BJ (cell line): ENCODE measurements at regions not wholly inside any gene's neighbourhood (a gene's known extent, or its start where the extent isn't known, plus 50 kb on each side); places are given as distances from the start of the nearest gene placed in this dataset.

Source experiments
- CTCF ChIA-PET: fragments of 350-600 bp; formaldehyde crosslinking; extraction: SDS; loops from one replicate; lab custom pipeline; 2021; ENCODE audit warnings: antibody characterized with exemption, inconsistent platforms; lab: Yijun Ruan, JAX
- POLR2A ChIA-PET: fragments of 300-600 bp; sonication (Branson Sonifier 250); formaldehyde crosslinking; extraction: SDS; loops from one replicate; lab custom pipeline; 2021; ENCODE audit warnings: antibody characterized with exemption; lab: Charles Lee
- DNase-seq: peaks from one replicate; pipeline ENCODE4 v3.0.0-alpha.2; 2011; ENCODE audit warnings: low read depth
- H3K27me3 ChIP-seq: 2 replicates; pipeline ENCODE4 v1.6.0; 2011; ENCODE audit warnings: low read length; ENCODE audit not compliant: control insufficient read depth, insufficient read depth
- H3K36me3 ChIP-seq: 2 replicates; pipeline ENCODE4 v1.5.1; 2011; ENCODE audit warnings: low read length; ENCODE audit not compliant: control insufficient read depth, insufficient read depth
- H3K4me3 ChIP-seq: 2 replicates; pipeline ENCODE4 v1.5.1; 2011; ENCODE audit warnings: low read depth, mild to moderate bottlenecking, control low read depth, low read length
- TF ChIP-seq, protein P1 (sequence below): IDR thresholded peaks from 2 replicates; pipeline ENCODE4 v1.5.1; 2011; ENCODE audit warnings: low read depth, mild to moderate bottlenecking, control low read depth, inconsistent platforms, low read length, moderate library complexity; ENCODE audit not compliant: insufficient read depth

DNA sequence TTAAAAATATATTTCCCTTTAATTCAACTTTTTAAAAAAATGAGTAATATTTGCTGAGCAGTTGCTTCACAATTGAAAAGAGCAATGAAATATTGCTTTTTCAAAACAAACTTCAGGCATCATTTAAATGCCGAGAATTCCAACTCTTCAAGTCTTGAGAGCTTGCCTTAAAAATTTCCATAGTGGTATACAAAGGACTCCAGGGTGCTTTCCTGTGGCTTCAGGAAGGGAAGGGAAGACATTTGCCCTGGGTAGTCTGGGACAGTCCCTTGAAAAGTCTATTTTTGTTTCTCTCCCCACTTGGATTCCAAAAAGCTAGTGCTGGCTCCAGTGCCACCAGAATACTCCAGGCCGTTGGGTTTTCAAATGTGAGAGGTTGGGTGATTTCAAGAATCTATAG lies 71.7 kb downstream of the HYCC1 start:
- no peak for DNase-seq
- H3K27me3 ChIP-seq: no peaks in the 10 kb centered on the region
- POLR2A ChIA-PET: no interaction called here
- TF ChIP-seq, protein P1, sequence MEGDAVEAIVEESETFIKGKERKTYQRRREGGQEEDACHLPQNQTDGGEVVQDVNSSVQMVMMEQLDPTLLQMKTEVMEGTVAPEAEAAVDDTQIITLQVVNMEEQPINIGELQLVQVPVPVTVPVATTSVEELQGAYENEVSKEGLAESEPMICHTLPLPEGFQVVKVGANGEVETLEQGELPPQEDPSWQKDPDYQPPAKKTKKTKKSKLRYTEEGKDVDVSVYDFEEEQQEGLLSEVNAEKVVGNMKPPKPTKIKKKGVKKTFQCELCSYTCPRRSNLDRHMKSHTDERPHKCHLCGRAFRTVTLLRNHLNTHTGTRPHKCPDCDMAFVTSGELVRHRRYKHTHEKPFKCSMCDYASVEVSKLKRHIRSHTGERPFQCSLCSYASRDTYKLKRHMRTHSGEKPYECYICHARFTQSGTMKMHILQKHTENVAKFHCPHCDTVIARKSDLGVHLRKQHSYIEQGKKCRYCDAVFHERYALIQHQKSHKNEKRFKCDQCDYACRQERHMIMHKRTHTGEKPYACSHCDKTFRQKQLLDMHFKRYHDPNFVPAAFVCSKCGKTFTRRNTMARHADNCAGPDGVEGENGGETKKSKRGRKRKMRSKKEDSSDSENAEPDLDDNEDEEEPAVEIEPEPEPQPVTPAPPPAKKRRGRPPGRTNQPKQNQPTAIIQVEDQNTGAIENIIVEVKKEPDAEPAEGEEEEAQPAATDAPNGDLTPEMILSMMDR: no peak
- no peak overlapping the region for H3K4me3 ChIP-seq
- 0 out of 2 replicates have a peak, but pooled peaks cover 2% of the 10 kb centered on the region for H3K36me3 ChIP-seq
- CTCF ChIA-PET: no interaction called here

DNA sequence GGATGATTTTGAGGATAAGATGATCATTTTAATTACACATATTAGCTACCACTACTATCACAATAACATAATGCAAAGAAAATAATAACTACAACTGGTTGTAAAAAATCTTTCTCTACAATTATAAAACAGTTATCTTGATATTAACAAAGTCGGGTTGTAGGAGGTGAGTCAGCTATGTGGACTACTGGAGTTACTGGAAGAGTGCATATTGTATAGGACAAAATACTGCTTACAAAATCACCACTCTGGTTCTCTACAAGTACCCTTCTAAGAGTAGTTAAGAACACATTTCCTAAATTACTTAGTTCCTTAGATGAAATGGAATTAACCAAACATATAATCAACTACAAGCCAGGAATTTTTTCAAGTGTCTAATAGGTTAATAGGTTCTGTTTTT lies 74.1 kb downstream of the HYCC1 start:
- ChIA-PET POLR2A (no interaction called here), CTCF (no interaction called here)
- no peak overlapping the region for H3K4me3 ChIP-seq

DNA sequence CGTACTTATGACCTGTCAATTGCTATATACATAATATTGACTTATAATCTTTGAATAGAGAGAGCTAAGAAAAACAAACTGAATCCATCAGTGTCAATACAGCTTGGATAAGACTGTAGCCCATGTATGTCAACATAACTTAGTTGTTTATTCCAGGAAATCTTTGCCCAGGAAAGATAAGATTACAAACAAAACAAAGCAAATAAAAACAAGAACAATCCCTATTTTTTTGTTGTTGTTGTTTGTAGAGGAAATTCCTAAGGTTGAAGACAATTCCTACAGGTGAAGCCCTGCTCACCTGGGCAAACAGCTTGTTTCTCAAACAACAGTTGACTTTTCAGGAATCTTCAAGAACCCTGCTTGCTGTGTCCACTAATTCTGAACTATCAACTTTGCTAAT lies 76.0 kb downstream of the HYCC1 start:
- H3K36me3 ChIP-seq: no peaks in the 10 kb centered on the region
- ChIA-PET POLR2A (no interaction called here), CTCF (no interaction called here)
- no peak for DNase-seq
- TF ChIP-seq, protein P1: no peak
- H3K27me3 ChIP-seq: no peaks in the 10 kb centered on the region
- no peak overlapping the region for H3K4me3 ChIP-seq

More for the DNA sequence above, 74.1 kb downstream of the HYCC1 start:
- TF ChIP-seq, protein P1: no peak
- Histone ChIP-seq H3K36me3 (no peaks in the 10 kb centered on the region), H3K27me3 (no peaks in the 10 kb centered on the region)
- no peak for DNase-seq

DNA sequence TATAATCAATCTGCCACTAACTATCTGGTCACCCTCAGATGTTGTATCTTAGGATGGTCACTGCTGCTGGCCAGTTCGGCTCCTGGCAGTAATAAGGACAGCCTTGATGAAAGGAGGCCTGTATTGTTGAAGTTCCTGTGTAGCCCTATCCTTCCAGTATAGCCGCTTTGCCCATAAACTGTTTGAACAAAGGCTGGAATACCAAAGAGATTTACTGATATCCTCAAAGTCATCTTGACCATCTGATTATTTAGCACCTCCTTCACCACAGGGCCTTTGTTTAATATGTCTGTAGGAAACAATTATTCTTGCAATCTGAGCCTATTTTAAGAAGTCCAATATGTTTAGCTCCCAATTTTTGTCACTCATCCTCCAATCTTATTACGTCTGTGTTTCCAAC lies 77.7 kb downstream of the HYCC1 start:
- Histone ChIP-seq H3K36me3 (no peaks in the 10 kb centered on the region), H3K4me3 (no peak overlapping the region), H3K27me3 (no peaks in the 10 kb centered on the region)
- TF ChIP-seq, protein P1: no peak
- no peak for DNase-seq
- CTCF ChIA-PET: no interaction called here
- POLR2A ChIA-PET: no interaction called here

DNA sequence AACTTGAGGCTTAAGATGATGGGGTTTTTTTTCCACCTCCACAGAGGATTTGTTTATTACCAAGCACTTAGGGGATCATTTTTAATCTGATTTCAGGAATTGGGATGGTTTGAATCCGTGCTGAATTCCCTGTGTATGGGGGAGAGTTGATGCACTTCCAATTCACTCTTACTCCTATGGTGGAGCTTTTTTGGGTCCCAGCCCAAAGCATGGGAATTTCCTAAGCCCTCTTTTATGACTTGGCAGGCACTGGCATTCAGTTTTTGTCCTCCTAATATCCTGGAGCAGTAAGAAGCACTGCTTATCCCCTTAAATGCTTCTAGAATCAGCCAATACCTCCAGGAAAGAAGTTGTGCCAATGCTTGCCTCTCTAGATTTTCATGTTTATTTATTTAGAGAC lies 78.7 kb downstream of the HYCC1 start:
- Histone ChIP-seq H3K36me3 (no peaks in the 10 kb centered on the region), H3K27me3 (no peaks in the 10 kb centered on the region), H3K4me3 (no peak overlapping the region)
- TF ChIP-seq, protein P1: no peak
- CTCF ChIA-PET: interaction anchor here (2.6 kb wide), 1 partner anchor 120 kb away, joined by 8 read pairs; no protein-coding TSS in a partner anchor
- POLR2A ChIA-PET: no interaction called here
- DNase-seq: no peak
